Upper lobe of right lung (tissue), 1 donor: ENCODE measurements at regions not wholly inside any gene's neighbourhood (a gene's known extent, or its start where the extent isn't known, plus 50 kb on each side); places are given as distances from the start of the nearest gene placed in this dataset.

Experiments used
- ATAC-seq: fragments of 200-7000 bp; cut with Tn5 transposase; one replicate; pipeline ENCODE4 v1.9.1; 2020; ENCODE audit warnings: mild to moderate bottlenecking, moderate library complexity
- DNase-seq: peaks from one replicate; pipeline ENCODE4 v3.0.0-alpha.2; 2020
- H3K27ac ChIP-seq: fragments of 200-600 bp; one replicate; pipeline ENCODE4 v1.8.0; 2022
- H3K27me3 ChIP-seq: fragments of 200-600 bp; one replicate; pipeline ENCODE4 v1.8.0; 2022; ENCODE audit warnings: mild to moderate bottlenecking
- H3K36me3 ChIP-seq: fragments of 200-600 bp; one replicate; pipeline ENCODE4 v1.8.0; 2022
- H3K4me1 ChIP-seq: fragments of 200-600 bp; one replicate; pipeline ENCODE4 v1.8.0; 2022
- H3K4me3 ChIP-seq: fragments of 200-600 bp; one replicate; pipeline ENCODE4 v1.8.0; 2022; ENCODE audit warnings: mild to moderate bottlenecking
- H3K9me3 ChIP-seq: fragments of 200-600 bp; one replicate; pipeline ENCODE4 v1.8.0; 2022
- CTCF ChIP-seq: fragments of 200-600 bp; IDR thresholded peaks from one replicate; pipeline ENCODE4 v1.8.0; 2022; ENCODE audit warnings: antibody characterized with exemption
- intact Hi-C: fragments of 100-400 bp; cut with DNase I; formaldehyde crosslinking; loops from one replicate; pipeline ENCODE4 v1.11.0; 2022
- donor health status: DM: no; HTN: yes; CAD: no; lungs with severe emphysema.

GRCh38 chr18:41665210-41665609 lies 289.8 kb upstream of the PIK3C3 start:
- Histone ChIP-seq H3K36me3 (no peaks in the 10 kb centered on the region), H3K27me3 (no peaks in the 10 kb centered on the region), H3K4me1 (no peaks in the 10 kb centered on the region), H3K4me3 (no peak overlapping the region), H3K27ac (no peak overlapping the region), H3K9me3 (no peaks in the 10 kb centered on the region)
- intact Hi-C loops, result no loop called here
- DNase-seq, result no peak
- no peak for TF ChIP-seq CTCF
- no peak for ATAC-seq

DNA sequence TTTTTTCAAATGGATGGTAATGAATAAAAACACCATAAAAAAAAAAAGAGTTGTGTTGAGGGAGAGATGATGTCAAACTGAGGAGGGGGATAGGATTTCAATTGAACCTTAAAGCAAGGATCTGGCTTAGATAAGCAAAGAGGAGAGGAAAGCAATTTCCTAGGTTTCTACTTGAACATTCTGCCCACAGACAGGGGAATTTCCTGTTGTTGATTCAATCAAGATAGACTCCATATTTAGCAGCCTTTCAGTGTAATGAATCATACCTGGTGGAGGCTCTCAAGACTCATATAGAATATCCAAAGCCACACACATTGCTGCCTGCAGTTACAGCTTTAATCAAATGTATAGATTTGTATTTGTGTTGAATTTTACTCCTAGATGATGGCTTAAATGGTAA lies 294.4 kb upstream of the PIK3C3 start:
- DNase-seq (no peak), ATAC-seq (no peak)
- no peak for TF ChIP-seq CTCF
- no peaks in the 10 kb centered on the region for H3K27me3 ChIP-seq
- no peaks in the 10 kb centered on the region for H3K9me3 ChIP-seq
- H3K36me3 ChIP-seq, result no peaks in the 10 kb centered on the region
- intact Hi-C loops, result no loop called here
- H3K4me3 ChIP-seq, result no peak overlapping the region
- H3K27ac ChIP-seq, result no peak overlapping the region
- H3K4me1 ChIP-seq, result no peaks in the 10 kb centered on the region

DNA sequence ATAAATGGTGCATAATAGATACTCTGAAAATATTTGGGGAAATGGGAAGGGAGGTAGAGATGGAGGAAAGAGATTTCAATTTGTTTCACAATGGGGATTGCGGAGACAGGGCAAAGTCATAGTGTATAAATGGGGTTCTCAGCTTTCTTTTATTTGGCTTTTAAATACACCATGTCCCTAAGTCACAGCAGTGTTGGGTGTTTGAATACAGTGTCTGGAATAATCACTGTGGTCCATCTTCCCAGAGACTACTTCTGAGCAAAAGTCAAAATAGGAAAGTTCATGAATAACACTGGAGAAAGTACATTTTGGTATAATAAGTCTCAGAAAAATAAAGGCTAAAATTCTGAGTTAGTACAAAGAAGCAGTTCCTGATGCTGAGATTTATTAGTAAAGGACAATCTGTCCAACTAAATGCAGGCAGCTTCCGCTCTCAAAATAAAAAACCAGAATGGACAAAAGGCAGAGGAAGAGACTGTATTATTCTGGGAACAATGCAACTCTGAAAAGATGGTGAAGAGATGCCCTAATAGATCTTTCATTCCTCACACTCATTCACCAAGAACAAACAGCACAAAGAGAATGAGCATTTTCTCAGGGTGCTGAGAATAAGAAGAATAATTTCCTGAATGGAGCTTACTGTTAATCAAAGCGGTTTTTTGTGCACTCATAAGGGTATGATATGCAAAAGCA lies 295.4 kb upstream of the PIK3C3 start:
- H3K9me3 ChIP-seq, result no peaks in the 10 kb centered on the region
- H3K4me1 ChIP-seq, result no peaks in the 10 kb centered on the region
- no peak for ATAC-seq
- H3K4me3 ChIP-seq, result no peak overlapping the region
- intact Hi-C loops, result no loop called here
- H3K36me3 ChIP-seq, result no peaks in the 10 kb centered on the region
- no peak overlapping the region for H3K27ac ChIP-seq
- no peak for DNase-seq
- no peak for TF ChIP-seq CTCF
- H3K27me3 ChIP-seq, result no peaks in the 10 kb centered on the region

DNA sequence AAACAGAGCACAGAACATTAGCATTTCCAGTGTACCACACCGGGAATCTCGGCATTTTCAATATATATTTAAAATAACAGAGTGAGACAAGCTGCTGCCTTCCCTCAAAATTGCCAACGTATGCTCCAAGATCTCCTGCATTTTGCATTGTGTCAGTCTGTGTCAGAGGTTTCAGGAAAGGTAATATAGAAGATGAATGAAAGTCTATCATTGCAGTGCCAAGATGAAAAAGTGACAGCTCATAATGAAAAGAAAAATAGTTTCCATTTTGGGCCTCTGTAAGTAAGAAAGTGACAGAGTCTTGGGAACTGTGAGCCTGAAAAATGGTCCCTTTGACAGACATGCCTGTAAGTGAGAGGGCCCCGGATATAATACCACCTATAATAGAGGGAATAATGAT lies 297.8 kb upstream of the PIK3C3 start:
- H3K4me1 ChIP-seq, result no peaks in the 10 kb centered on the region
- intact Hi-C loops, result no loop called here

GRCh38 chr18:41655074-41655473 lies 300.0 kb upstream of the PIK3C3 start:
- no peak for ATAC-seq
- no peaks in the 10 kb centered on the region for H3K4me1 ChIP-seq
- no peak overlapping the region for H3K4me3 ChIP-seq
- H3K27me3 ChIP-seq, result no peaks in the 10 kb centered on the region
- no peak for TF ChIP-seq CTCF
- intact Hi-C loops, result no loop called here
- no peak for DNase-seq
- H3K27ac ChIP-seq, result no peak overlapping the region
- H3K9me3 ChIP-seq, result no peaks in the 10 kb centered on the region
- no peaks in the 10 kb centered on the region for H3K36me3 ChIP-seq

More for the DNA sequence above, 297.8 kb upstream of the PIK3C3 start:
- no peak for ATAC-seq
- Histone ChIP-seq H3K27ac (no peak overlapping the region), H3K36me3 (no peaks in the 10 kb centered on the region), H3K4me3 (no peak overlapping the region), H3K27me3 (no peaks in the 10 kb centered on the region), H3K9me3 (no peaks in the 10 kb centered on the region)
- DNase-seq, result no peak
- TF ChIP-seq CTCF, result no peak

GRCh38 chr18:41647914-41648313 lies 307.1 kb upstream of the PIK3C3 start:
- DNase-seq, result no peak
- Histone ChIP-seq H3K27me3 (no peaks in the 10 kb centered on the region), H3K36me3 (no peaks in the 10 kb centered on the region), H3K4me1 (no peaks in the 10 kb centered on the region), H3K9me3 (no peaks in the 10 kb centered on the region), H3K27ac (no peak overlapping the region), H3K4me3 (no peak overlapping the region)
- intact Hi-C loops, result no loop called here
- ATAC-seq, result no peak
- TF ChIP-seq CTCF, result no peak
